Activated naive CD8-positive, alpha-beta T cell treated with anti-CD3 and anti-CD28 coated beads, Interleukin-2, amount 50 U/mL, for 16 hours (primary cell): ENCODE measurements at regions not wholly inside any gene's neighbourhood (a gene's known extent, or its start where the extent isn't known, plus 50 kb on each side); places are given as distances from the start of the nearest gene placed in this dataset.

Source experiments
- DNase-seq: peaks from one replicate; pipeline ENCODE4 v3.0.0-alpha.2; 2020; ENCODE audit warnings: low read depth, low spot score

- DNase-seq: no peak
Measured at GRCh38 chr12:126570566-126570965, 1505.3 kb downstream of the AACS start.

- DNase-seq: no peak
Measured at GRCh38 chr12:126572170-126572569, 1506.9 kb downstream of the AACS start.

- DNase-seq: no peak
Measured at GRCh38 chr12:126581655-126582054, 1516.4 kb downstream of the AACS start.

- no peak for DNase-seq
Measured at GRCh38 chr12:126582231-126582630, 1517.0 kb downstream of the AACS start.

DNA sequence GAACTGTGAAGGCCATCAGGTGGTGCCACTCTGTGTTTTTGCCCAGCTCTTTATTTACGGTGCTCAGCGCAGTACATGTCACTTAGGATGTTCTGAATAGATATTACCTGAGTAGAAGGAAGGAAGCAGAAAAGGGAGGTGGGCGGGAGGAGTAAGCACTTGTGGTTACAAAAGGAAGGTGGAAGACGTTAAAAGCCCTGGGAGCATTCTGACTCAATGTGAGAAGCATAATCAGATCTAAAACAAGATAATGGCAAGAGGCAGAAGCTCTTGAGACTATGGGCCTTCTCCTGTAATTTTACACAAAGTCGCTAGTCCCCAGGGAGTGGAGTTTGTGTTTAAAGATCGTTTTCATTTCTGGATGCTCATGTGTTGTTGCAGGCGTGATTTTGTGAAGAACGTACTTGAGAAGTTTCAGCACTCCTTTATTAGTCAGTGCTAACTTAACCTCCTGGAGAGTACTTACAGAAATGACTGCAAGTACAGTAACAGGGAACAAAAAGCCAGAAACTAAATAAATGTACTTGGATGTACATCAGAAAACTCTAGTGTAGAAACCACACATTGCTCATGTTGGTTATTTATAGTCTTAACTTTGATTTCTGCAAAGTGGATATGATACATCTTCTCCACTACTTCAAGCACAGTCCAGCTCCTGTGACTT, 1523.5 kb downstream of the AACS start:
- DNase-seq: no peak

GRCh38 chr12:126591533-126591932, 1526.3 kb downstream of the AACS start:
- no peak for DNase-seq

DNA sequence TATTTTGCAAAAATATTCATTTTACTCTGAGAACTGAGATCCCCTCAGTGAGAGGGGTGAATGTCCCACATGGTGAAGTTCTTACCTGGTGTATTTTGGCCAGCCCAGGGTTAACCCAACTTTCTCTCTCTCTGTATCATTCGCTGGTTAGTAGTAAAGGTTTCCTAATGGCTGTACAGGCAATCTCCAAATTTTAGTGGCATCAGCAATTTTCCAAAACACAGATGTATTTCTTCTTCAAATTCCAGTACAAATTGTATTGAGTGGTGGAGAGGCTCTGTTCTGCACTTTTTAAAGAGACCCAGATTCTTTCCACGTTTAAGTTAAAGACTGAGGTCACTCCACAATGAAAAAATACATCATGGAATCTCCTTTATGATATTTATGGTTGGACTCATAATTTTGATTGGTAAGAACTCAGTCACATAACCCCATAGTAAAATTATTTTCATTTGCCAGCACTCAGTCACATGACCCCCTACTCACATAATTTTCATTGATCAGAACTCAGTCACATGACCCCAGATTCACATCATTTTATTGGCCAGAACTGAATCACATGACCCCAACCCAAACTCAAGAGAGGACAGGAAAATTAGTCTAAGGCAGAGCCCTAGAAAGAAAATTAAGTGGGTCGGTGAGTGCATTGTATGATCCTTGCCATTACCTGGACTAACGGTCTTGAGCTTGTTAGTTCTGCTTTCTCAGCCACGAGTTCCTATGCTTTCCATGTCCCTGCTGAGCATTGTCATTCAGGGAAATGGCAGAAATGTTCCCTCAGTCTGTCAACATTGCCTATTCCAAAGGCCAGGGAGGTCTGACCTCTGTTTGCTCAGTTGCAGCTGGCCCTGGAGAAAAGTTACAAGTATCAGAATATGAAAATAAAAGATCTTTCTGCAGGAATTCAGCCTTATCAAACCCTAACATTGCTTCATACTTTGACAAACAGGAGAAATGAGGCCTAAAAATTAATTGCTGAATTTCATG, 1536.2 kb downstream of the AACS start:
- DNase-seq: no peak

DNA sequence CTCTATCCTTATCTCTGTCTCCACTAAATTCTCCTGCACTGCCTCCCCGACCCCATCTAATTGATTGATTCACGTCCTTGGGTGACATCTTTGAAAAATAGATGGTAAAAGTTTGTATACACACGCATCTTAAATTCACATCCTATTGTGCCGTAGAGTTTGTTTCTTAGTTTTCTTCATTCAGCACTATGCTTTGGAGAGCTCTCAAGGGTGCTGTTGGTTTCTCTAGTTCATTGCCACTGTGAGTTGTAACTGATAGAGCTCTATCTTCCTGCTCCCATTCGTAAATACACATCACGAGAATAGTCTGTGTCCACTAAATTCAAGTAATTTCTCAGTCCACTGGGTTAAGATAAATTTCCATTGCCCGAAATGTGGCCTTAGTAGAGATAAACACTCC, 1537.4 kb downstream of the AACS start:
- no peak for DNase-seq

DNA sequence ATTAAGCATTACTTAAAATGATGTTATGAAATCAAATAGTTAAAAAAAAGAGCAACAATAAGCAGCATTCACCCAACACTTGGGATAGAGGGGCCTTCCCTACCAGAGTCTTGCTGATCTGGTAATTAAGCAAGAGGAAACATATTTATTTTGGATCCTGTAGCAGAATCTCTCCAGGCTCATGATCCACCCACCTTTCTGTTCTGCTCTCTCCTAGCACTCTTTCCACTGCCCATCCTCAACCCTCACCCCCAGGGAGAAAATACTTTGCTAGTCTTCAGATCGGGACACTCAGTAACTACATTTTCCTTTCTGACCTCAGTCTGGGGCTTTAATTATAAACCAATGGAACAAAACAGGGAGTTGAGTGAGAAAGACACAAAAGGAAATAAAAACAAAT, 1541.9 kb downstream of the AACS start:
- no peak for DNase-seq

DNA sequence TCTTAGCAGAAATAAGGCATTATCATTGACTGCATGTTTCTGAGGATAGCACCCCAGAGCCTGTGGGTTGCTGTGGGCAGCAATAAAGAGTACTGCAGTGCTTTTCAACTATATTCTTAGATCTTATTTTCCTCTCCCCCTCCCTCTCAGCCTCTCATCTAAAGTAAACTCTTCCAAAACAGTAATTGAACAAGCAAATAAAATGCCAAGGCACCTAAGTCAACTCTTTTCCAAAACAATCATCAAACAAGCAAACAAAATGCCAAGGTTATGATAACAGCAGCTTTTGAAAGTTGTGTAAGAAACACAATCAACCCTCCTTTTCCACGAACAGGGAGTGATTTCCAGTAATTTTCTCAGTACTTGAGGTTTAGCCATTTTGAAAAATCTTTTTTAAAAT, 1542.6 kb downstream of the AACS start:
- no peak for DNase-seq

- DNase-seq: no peak
Measured at GRCh38 chr12:126608607-126609175, 1543.5 kb downstream of the AACS start.

DNA sequence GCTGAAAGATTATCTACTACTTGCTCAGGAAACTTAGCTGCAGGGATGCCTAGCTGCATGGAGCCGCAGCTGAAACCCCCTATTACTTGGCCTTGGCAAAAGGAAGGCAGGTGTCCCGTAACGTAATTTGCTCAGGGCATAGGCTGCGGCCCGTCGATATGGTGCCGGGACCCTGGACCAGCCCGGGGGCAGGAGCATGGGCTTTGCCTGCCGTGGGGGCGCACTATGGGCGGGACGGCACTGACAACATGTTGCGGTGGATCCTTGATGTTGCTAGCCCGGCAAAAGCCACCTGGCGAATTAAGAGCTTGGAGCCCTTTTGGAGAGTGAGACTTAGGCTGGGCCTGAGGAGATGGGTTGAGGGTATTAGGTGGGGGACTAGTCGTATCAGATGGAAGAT, 1551.2 kb downstream of the AACS start:
- no peak for DNase-seq

DNA sequence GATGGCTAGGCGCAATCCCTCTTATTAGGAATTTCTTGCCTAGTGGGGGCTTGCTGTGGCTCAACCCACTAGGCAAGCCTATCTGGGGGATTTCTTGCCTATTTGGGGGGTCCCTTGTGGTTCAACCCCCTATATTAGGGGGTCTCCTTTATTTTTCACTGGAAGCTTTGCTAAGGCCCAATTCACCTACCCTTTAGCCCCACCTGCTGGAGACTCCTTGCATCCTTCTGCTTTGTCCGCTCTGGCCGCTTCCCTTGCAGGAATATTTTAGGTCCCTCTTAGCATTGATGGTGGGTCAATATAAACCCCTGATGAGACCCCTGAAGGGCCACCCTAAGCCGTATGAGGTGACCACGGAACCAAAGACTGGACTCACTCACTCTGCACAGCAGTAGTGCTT, 1552.1 kb downstream of the AACS start:
- no peak for DNase-seq

- DNase-seq: no peak
Measured at GRCh38 chr12:126627596-126627995, 1562.4 kb downstream of the AACS start.

GRCh38 chr12:126636821-126637220, 1571.6 kb downstream of the AACS start:
- DNase-seq: no peak

- DNase-seq: no peak
Measured at GRCh38 chr12:126644236-126645020, 1579.2 kb downstream of the AACS start.

DNA sequence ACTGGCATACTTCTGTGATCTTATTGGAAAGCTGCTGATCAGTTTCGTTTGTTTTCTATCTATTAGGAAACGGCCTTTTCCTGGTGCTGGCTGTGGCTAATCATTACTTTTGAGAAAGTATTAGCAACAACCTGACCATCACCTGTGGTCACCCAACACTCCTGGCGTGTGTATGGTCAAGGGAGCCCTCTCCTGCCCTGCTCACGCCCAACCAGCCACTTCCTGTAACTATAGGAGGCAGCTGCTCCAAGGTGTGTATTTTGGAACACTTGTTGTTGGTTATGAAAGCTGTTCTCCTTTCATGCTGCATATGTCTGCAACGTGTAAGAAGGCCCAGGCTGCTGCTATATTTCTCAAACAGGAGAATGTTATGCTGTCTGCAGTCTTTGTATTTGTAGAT, 1582.8 kb downstream of the AACS start:
- DNase-seq: no peak

GRCh38 chr12:126651133-126651532, 1585.9 kb downstream of the AACS start:
- DNase-seq: no peak

DNA sequence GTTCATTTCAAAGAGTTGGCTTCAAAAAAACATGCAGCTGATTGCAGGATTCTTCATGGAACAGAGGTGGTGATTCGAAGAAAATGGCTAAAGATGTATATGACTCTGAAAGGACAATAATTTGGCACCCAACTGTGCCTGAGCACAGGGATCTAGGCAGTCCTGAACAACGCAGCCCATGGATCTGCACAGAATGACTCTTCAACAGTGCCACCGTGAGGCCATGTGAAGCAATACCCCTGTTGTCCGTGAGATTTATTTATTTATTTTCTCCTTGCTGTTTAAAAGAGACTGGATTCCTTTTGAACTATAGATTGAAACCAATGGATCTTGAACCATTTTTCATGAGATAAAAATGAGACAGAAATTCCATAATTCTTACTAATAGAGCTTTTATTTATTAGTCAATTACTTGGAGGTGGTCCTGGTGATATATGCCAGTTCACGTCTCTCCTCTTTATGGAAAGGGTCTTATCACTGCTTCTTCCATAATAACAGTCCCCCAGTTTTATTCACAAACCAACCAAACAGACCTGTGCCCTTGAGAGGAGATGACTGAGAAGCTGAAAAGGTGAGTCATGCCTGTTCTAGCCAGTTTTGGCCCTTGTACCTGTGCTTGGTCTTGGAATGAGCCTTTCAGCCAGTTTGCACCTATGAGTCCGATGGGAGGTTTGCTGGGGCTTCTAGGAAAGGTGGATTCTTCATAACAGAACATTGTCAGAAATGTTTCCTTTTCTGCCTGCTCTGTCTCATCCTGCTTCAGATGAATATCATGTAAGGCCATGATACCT, 1598.3 kb downstream of the AACS start:
- no peak for DNase-seq

- DNase-seq: no peak
Measured at GRCh38 chr12:126667339-126667738, 1599.6 kb upstream of the TMEM132C start.

DNA sequence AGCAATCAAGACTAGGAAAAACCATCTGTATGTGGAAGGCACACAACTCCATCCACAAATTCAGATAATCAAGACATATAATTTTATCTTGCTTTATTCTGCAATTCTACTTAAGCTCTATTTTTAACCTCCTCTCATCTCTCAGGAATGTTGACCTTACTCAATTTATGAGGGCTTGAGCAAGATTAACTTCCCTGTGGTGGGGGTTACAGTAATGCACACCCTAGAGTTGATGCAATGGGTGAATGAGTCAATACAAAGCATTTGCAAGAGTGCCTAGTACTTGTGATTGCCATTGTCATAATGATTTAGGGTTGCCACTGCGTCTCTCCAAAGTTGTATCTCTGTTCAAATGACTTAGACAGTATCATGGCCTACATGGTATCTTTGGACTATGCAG, 1598.4 kb upstream of the TMEM132C start:
- no peak for DNase-seq
